GM21526 (cell line): ENCODE measurements at regions not wholly inside any gene's neighbourhood (a gene's known extent, or its start where the extent isn't known, plus 50 kb on each side); places are given as distances from the start of the nearest gene placed in this dataset.

Experiments
- ATAC-seq: cut with Tn5 transposase; IDR thresholded peaks from one replicate; pipeline ENCODE4 v1.9.1; 2021; ENCODE audit warnings: moderate library complexity; ENCODE audit not compliant: unreplicated experiment, low FRiP score

DNA sequence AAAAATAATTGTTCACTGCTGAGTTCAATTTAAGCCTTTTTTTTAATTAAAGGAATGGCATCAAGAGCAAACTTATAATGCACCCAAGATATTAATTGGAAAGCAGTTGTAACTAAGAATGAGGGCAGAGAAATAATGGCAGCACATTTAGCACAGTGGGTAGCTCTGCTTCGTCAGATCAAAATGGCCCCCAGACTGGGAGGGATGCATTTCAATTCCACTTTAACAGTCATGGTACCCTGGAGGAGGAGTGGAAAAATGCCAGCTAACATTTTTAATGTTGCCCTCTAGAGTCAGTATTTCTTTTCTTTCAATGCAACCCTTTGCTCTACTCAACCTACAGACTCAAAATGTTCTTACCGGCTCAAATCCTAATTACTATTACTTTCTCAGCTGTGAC, 504.8 kb upstream of the SETBP1 start:
- ATAC-seq, result no peak

DNA sequence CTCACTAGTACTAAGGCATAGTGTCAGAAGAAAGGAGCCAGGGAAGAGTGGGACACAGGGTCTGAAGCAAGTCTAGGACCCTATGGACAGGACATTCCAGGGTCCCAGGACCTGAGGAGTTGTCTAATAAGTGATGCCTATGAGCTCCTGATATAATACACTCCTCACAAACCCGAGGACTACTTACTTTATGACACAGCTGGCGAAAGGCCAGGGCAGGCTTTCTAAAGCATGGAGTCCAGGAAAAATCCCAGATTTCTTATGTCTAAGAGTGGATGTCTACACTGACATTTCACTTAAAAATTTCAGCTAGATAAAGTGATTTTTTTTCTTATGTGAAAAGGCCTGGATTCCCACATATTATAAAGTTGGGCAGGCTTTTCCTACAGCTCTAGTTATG, 502.2 kb upstream of the SETBP1 start:
- no peak for ATAC-seq

DNA sequence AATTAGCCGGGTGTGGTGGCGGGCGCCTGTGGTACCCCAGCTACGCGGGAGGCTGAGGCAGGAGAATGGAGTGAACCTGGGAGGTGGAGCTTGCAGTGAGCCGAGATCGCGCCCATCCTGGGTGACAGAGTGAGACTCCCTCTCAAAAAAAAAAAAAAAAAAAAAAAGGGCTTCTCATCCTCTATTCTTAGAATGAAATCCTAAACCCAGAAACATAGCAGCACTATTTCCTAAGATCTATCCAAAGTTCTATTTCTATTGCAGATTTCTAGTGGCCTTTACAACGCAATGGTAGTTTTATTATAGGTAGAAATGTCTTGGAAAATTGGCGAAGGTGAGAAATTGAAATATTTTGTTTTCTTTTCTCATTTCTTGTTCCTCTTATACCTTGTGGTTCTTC, 501.0 kb upstream of the SETBP1 start:
- no peak for ATAC-seq

DNA sequence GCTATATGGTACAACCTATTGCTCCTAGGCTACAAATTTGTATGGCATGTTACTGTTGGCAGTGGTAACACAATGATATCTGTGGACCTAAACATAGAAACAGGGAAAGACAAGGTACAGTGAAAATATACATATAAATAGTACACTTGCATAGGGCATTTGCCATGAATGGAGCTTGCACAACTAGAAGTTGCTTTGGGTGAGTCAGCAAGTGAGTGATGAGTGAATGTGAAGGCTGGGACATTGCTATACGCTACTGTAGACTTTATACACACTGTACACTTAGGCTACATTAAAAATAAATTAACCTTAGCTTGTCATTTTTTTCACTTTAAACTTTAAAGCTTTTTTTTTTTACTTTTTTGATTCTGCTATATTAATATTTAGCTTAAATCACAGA, 500.0 kb upstream of the SETBP1 start:
- no peak for ATAC-seq

DNA sequence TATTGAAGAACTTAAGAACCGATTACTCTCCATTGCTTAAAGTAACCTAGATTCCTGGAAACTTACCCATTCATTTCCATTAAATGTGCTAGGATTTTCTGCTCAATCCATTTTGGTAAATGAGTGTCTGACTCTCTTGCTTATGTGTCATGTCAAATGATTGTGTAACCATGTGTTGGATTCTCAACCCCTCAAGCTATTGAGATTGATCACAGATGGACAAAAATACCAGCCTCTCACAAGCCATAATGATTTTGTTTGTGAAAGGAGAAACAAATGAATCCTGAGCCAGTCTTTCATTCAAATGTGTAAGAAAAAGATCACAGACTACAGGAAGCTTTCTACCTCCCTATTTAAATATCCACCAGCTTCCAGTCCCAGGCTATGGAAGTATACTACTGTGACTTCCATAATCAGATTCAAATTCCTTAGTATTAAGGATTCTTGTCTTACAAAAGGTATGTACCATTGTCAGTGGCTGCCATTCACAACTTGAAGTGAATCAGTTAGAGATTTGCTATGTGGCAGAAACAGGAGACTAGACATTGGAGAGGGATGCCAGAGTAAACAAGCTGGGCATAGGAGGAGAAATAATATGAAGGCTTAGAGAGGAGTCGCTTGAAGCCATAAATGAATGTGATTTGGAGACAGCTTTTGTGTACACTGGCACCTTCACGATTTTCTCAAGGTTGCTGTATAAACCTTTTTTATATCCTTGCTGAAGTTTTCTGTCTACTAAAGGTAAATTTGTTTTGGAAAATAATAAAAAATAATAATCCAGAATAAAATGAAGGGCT, 498.5 kb upstream of the SETBP1 start:
- no peak for ATAC-seq

DNA sequence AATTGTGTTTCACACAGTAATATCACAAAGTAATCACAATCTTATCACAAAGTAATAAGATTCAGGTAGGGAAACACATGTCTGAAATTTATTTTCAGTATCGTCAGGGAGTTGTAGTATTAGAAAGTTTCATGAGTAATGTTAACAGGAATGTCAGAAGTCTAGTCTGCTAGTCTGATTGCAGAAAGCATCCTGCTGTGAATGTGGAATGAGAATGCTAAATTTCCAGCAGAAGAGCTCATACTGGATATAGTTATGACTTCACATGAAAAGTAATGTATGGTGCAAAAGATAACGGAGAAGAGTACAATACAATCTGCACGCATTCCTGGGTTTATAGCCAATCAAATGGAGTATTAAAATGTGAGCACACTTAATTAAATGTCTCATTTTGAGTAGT, 494.7 kb upstream of the SETBP1 start:
- no peak for ATAC-seq

DNA sequence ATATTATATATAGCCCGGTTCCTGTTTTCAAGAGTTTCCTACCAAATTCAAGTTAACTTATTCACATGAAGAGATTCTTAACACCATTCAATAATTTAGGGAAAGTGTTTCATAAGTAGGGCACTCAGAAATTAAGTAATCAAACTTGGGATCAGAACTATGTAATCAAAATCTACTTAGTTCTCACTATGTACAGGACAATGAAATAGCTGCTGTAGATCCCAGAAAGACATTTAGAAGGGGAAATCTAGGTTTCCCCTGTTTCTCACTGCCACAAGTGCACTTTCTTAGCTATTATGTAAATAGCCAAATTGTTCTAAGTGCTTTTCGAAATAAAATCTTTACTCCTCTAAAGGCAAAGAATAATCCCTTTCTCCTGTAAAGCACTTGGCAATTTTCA, 493.6 kb upstream of the SETBP1 start:
- no peak for ATAC-seq

DNA sequence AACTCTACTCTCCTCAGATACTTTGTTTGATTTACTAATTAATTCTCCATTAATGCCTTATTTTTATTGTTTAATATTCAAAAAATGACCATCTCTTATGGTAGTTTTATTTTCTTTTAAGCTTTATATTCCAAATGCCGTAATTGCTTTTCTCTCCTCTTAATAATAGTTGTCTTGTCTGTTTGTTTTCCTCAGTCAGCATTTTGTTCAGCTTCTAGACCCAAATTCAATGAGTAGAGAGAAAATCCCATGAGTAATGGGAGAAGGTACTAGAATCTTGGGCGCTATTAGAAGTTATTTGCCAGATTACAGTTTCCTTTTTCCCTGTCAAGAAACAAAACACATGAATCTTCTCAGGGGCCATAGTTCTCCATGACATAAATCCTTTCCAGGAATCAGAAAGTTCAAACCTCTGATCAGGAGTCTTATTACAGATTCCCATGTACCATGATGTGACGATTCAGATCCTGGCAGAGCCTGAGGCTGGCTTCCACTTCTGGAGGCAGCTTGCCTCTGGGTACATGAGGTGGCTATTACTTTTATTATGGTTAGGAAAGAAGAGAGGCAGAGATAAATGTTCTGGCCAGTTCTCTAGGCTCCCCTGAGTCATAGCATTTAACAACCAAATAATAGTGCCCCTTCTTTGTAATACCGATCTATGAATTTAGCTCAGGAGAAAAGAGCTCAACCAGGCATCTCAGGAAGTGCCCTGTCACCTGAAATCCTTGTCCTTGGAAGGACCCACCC, 485.1 kb upstream of the SETBP1 start:
- no peak for ATAC-seq

DNA sequence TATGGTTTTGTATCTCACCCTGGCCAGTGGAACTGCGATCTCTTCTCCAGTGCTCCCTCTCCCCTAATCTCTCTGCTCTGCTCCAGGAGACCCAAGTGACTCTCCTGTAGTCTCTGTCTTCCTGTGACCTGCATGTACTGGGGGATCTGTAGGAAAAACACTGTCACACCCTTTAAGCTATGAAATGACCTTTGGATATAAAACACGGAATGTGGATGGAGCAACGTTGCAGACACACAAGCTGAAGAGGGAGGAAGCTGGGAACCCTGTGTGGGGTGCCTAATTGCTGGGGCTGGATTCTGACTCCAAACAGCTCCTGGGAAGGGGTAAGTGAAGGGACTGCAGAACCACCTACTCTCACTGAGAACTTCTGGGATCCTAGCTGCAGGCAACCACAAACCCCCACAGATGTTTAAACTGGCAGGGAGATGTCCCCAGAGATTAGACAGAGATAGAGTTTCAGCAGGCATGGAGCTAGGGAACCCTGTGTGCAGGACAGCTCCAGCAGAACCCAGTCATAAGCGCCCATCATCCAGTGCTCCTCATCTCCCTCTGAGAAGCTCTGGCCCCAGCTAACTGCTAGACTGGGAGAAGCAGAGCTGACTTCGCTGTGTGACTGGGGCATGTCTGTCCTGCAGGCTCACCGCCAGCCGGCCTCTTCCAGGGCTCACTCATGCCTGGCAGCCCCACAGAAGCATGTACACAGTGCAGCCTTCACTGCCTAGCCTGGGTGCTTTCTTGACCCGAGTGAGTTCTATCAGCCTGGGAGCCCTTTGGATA, 482.7 kb upstream of the SETBP1 start:
- no peak for ATAC-seq

DNA sequence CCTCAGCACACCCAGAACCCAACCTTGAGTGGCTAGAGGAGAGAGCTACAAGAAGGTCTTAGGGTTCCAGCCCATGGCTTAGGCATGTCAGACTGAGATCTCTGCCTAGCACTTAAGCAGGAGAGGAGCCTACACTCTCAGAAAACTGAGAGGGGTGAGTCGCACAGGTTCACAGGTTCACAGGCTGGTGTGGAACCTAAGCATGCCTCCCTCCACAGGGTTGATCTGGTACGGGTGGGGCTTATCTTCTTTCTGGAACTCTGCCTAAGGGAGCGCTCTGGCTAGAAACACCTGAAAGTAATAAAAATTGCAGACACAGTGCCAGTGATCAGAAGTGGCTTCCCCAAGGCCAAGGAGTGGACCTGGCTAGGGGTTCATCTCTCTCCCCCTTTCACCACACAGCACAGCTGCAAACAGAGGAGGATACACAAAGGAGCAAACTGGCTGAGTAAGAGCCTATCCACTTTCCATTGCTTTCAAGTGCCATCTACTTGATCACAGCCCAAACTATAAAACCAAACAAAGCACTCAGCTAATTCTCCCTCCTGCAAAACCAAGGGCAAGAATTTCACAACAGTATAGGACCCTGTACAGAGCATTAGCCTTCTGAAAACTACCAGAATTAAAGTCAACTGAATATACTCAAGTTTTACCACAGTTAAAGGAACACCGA, 481.9 kb upstream of the SETBP1 start:
- no peak for ATAC-seq

DNA sequence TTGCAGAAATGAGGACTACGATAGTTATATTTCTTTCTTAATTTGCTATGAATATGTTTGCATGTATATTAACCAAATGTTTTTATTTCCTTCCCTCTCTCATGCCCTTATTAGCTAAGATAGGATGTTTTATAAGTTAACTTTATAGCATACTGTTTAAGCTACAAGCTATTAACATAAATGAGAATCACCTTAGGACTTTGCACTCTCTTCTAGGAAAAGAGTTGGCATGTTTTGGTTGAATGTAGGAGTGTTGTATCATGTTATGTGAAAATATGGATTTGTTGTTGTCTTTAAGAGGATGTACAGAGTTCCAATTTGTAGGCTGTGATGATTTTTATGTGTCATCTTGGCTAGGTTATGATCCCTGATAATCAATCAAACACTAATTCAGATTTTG, 467.4 kb upstream of the SETBP1 start:
- ATAC-seq, result no peak

DNA sequence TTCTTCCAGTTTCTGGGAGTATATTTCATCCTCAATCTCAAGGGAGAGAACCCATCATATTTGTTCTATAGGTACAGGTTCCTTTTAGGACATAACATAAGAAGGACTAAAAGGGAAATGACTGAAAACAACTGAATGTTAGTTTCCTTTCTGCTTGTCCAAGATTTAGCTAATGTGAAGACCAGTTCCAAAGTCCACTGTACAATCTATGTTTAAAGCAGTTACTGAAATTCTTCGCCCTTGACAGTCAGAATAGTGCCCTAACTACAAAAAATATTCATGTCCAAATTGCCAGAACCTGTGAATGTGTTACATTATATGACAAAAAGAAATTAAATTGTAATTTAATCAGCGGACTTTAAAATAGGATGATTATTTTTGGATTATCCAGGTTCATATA, 466.3 kb upstream of the SETBP1 start:
- ATAC-seq, result no peak

DNA sequence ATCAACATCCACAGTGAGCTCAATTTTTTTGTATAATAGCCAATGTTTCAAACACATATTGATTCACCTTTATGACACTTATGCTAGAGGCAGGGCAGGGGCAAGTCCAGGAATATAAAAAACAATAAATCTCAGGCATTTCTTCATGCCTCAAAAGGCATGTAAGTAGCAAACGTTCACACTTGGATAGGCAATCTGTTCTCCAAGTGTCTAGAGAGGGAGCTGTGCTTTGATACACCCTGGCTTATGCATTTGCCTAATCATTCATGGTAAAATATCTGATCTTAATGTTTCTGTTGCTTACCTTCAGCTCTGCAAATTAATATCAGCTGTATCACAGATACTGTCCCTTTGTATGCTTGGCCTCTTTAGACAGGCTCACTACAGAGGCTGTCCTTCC, 464.5 kb upstream of the SETBP1 start:
- ATAC-seq, result no peak

DNA sequence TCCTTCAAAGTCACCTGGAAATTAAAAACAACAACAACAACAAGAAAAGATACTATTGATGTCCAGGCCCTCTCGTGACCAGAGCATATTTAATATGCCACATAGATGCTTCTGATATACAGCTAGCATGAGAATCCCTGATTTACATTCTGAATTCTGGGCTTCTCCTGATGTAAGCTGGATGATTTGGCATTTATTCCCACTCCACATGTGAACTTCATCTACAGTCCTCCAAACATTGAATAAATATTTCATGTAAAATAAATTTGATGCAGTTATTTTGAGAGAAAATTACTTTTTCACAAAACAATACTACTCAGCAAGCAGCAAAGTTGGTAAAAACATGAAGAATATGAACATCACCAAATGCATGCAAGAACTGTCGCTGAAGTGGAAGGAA, 453.2 kb upstream of the SETBP1 start:
- no peak for ATAC-seq

DNA sequence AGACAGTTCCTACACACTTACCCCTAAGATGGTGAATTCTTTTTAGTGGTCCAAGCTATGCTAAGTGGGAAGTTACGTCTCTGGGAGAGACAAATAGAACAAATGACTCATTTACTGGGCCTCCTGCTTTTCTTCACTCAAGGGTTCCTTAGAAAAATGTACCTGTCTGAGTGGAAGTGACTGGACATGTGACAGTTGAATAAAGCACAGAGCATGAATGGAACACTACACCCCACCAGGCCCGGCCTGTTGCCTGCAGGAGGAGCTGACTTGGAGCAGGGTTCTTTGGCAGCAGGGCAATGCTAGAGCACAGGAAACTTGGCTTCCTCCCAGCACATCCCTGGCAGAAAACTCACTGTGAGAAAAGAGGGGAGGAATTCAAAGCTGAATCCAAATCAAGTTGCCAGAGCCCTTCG, 451.0 kb upstream of the SETBP1 start:
- no peak for ATAC-seq

DNA sequence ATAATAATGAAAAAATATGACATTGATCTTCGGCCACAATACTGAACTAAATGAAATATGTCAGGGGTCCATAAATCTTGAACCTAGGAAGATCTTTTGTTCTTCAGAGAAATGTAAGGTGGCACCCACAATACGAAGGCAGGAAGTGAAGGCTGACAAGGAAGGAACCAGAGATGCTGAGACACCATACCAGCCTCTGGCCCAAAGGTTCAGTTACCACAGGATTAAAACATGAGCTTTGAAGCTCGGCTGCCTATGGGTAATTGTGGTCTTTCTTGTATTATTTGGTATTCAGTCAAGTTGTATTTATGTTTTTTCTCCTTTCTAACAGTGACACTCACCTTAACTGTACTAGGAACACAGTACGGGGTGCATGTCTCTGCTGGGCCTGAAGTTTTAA, 448.8 kb upstream of the SETBP1 start:
- no peak for ATAC-seq

DNA sequence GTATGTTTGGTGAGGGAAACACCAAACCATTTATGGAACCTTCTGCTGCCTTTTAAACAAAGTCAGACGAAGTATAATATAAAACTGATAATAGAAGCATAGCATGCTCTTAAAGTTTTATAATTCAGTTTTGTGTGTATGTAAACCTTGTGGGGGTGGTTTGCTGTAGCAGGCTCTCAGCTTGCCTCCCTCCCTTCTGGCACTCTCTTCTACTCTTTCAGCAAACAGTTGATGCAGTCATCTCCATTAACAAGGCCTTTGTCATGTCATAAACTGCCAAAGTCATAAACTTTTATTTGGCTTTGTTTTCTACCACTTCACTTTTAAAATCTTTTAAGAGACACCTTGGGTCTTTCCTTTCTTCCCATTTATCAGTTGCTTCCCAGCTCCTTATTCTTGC, 448.2 kb upstream of the SETBP1 start:
- no peak for ATAC-seq

DNA sequence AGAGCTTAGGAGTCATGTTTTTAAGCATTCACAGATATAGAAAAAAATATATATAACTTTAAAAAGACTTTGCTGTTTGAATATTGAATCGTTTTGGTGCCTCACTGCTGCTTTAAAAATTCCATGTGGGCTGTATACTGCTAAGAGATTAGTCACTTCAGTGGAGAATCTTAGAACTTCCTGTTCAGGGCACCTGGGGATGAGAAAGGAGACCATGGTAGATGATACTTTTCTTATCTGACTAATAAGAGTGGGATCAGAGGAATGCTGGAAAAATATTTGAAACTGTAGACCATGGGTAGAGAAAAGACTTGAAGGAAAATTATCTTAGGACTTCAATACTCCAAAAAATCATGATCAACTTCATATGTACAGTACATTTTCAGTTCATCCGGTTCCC, 442.2 kb upstream of the SETBP1 start:
- no peak for ATAC-seq

DNA sequence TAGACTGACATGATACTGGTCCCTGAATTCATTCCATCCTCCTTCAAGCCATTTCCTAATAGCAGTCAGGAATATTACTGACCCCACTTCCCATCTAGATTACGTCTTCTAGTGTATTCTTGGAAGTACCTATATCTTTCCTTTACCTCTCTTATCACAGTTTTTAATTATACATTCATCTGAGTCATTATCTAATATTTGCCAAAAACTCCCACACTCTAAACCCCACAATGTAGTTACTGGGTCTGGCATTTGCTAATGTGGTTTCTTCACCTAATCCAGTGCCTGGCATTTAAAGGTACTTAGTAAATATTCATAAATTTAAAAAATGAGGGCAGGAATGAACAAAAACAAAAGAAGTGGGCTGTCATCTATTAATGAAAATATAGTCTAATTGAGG, 441.8 kb upstream of the SETBP1 start:
- no peak for ATAC-seq

DNA sequence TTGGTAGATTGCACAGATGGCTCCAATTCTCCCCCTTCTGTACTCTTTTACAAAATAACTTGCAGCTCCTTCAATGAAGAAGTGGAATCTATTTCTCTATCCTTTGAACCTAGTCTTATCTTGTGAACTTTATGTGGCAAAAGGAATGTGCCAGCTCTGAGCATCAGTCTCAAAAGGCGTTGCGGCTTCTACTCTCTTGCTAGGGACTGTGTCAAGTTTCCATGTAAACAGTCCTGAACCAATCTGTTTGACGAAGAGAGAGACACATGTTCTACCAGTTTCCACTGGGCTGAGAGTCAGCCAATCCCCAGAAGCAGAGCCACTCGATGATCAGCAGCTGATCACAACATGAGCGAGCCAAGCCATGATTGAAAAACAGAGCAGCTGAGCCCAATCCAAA, 439.7 kb upstream of the SETBP1 start:
- no peak for ATAC-seq

DNA sequence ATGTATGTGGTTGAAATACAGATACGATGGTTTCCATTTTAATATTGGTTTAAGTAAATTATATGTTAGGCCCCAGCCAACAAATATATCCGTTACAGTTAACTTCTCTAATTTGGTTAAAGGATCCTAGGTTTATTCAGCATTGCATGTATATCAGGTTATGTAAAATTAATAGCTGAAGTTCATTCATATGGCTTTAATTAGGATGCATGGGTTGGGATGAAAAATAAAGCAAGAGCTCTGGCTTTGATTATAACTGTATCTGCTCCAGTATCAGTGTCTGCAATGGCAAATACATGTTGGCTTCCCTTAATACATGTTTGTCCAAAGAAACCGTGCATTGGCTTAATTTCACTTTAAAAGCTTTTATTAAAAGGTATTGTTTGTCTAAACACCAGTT, 435.7 kb upstream of the SETBP1 start:
- no peak for ATAC-seq
